HG02938 (cell line): ENCODE measurements at regions not wholly inside any gene's neighbourhood (a gene's known extent, or its start where the extent isn't known, plus 50 kb on each side); places are given as distances from the start of the nearest gene placed in this dataset.

Source experiments
- ATAC-seq: cut with Tn5 transposase; IDR thresholded peaks from one replicate; pipeline ENCODE4 v1.9.1; 2021; ENCODE audit warnings: mild to moderate bottlenecking, moderate library complexity; ENCODE audit not compliant: unreplicated experiment

GRCh38 chr11:128269466-128269865 is 317.9 kb downstream of the ETS1 start:
- ATAC-seq, result no peak

- no peak for ATAC-seq
Observed at GRCh38 chr11:128266893-128267292, 320.5 kb downstream of the ETS1 start.

- no peak for ATAC-seq
Observed at GRCh38 chr11:128262463-128263345, 324.7 kb downstream of the ETS1 start.

GRCh38 chr11:128261011-128261421 is 326.3 kb downstream of the ETS1 start:
- ATAC-seq, result no peak

- ATAC-seq, result no peak
Observed at GRCh38 chr11:128260398-128260797, 327.0 kb downstream of the ETS1 start.

- ATAC-seq, result no peak
Observed at GRCh38 chr11:128259816-128260215, 327.5 kb downstream of the ETS1 start.

- ATAC-seq, result no peak
Observed at GRCh38 chr11:128254941-128255340, 332.4 kb downstream of the ETS1 start.

GRCh38 chr11:128251140-128251539 is 336.2 kb downstream of the ETS1 start:
- ATAC-seq, result no peak

- ATAC-seq, result no peak
Observed at GRCh38 chr11:128250482-128250881, 336.9 kb downstream of the ETS1 start.

GRCh38 chr11:128246810-128247594 is 340.4 kb downstream of the ETS1 start:
- no peak for ATAC-seq

GRCh38 chr11:128246364-128246801 is 341.0 kb downstream of the ETS1 start:
- no peak for ATAC-seq

- ATAC-seq, result no peak
Observed at GRCh38 chr11:128244871-128245270, 342.5 kb downstream of the ETS1 start.

- no peak for ATAC-seq
Observed at GRCh38 chr11:128242451-128242850, 344.9 kb downstream of the ETS1 start.

GRCh38 chr11:128240546-128240945 is 346.8 kb downstream of the ETS1 start:
- ATAC-seq, result no peak

- ATAC-seq, result no peak
Observed at GRCh38 chr11:128239306-128239705, 348.1 kb downstream of the ETS1 start.

GRCh38 chr11:128238521-128239265 is 348.7 kb downstream of the ETS1 start:
- peak; percentile 65 for ATAC-seq

GRCh38 chr11:128236506-128237498 is 350.6 kb downstream of the ETS1 start:
- ATAC-seq, result no peak

GRCh38 chr11:128235958-128236357 is 351.4 kb downstream of the ETS1 start:
- ATAC-seq, result no peak

GRCh38 chr11:128235426-128235825 is 351.9 kb downstream of the ETS1 start:
- ATAC-seq, result no peak

- ATAC-seq, result no peak
Observed at GRCh38 chr11:128234143-128234542, 353.2 kb downstream of the ETS1 start.
